Erythroblast (primary cell): ENCODE measurements at regions not wholly inside any gene's neighbourhood (a gene's known extent, or its start where the extent isn't known, plus 50 kb on each side); places are given as distances from the start of the nearest gene placed in this dataset.
A peak's percentile ranks its signal among the peaks of the same experiment; 100 is the strongest.

Source experiments
- GATA1 ChIP-seq: IDR thresholded peaks from 2 replicates; pipeline ENCODE4 v1.6.1; 2011; ENCODE audit warnings: low read depth, mild to moderate bottlenecking, control low read depth, low read length, moderate library complexity
- POLR2A ChIP-seq: IDR thresholded peaks from 2 replicates; pipeline ENCODE4 v1.6.1; 2011; ENCODE audit warnings: mild to moderate bottlenecking, low read length

DNA sequence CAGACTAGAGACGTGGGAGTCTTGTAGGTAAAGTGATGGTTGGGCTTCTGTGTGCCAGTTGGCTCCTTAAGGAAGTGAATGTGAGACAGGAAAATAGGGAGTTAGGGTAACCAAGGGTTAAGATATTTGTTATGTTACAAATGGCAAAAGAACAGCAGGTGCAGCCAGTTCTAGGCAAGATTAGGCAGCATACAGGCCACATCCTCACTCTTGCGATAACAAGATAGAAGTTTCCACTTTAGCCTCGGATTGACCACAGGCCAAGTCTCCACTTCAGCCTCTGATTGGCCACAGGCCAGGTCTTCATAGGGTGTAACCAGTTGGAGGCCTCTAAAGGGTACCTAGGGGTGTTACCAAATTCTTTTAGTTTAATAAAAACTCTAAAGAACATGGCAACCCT lies 54.6 kb upstream of the ABCA1 start:
- TF ChIP-seq POLR2A (peak; percentile 45), GATA1 (peak; percentile 57)
